ENCODE measurements at regions not wholly inside any gene's neighbourhood (a gene's known extent, or its start where the extent isn't known, plus 50 kb on each side); places are given as distances from the start of the nearest gene placed in this dataset.

GRCh38 chr3:124094496-124094895 is 102.6 kb upstream of the ROPN1 start:
- no peaks in the 10 kb centered on the region for H3K9me3 ChIP-seq
- peaks cover 25 to 65% of the 10 kb centered on the region in 2 donors for H3K4me1 ChIP-seq (ENCODE audit: control insufficient read depth in 1 of 2, low read depth in 2 of 2)
- H3K27me3 ChIP-seq (replicated peaks; ENCODE audit: insufficient read depth) = no peaks in the 10 kb centered on the region
- no peak for DNase-seq (ENCODE audit: low spot score)
- H3K4me3 ChIP-seq = no peak overlapping the region
- no peak for TF ChIP-seq CTCF (IDR thresholded peaks at IDR 0.05)
- peaks cover 18% of the 10 kb centered on the region for H3K36me3 ChIP-seq
- ATAC-seq (ENCODE audit: insufficient number of reproducible peaks, low FRiP score, low read depth) = no peak
- H3K27ac ChIP-seq = no peak overlapping the region

GRCh38 chr3:124097362-124098131 is 105.6 kb upstream of the ROPN1 start:
- no peak overlapping the region for H3K27ac ChIP-seq
- ATAC-seq (ENCODE audit: insufficient number of reproducible peaks, low FRiP score, low read depth) = no peak
- peaks cover 8 to 36% of the 10 kb centered on the region in 2 donors for H3K4me1 ChIP-seq (ENCODE audit: control insufficient read depth in 1 of 2, low read depth in 2 of 2)
- H3K27me3 ChIP-seq (replicated peaks; ENCODE audit: insufficient read depth) = no peaks in the 10 kb centered on the region
- no peak overlapping the region for H3K4me3 ChIP-seq
- no peak for DNase-seq (ENCODE audit: low spot score)
- H3K9me3 ChIP-seq = no peaks in the 10 kb centered on the region
- no peak for TF ChIP-seq CTCF (IDR thresholded peaks at IDR 0.05)
- H3K36me3 ChIP-seq = peaks cover 10% of the 10 kb centered on the region

- TF ChIP-seq CTCF (IDR thresholded peaks at IDR 0.05) = no peak
- Histone ChIP-seq H3K9me3 (no peaks in the 10 kb centered on the region), H3K27me3 (replicated peaks; ENCODE audit: insufficient read depth) (no peaks in the 10 kb centered on the region), H3K27ac (no peak overlapping the region), H3K4me1 (ENCODE audit: control insufficient read depth in 1 of 2, low read depth in 2 of 2) (peaks cover 8 to 40% of the 10 kb centered on the region in 2 donors), H3K36me3 (no peaks in the 10 kb centered on the region), H3K4me3 (no peak overlapping the region)
- no peak for ATAC-seq (ENCODE audit: insufficient number of reproducible peaks, low FRiP score, low read depth)
- no peak for DNase-seq (ENCODE audit: low spot score)
Measured at GRCh38 chr3:124101643-124102042, 109.7 kb upstream of the ROPN1 start.

GRCh38 chr3:124107104-124107890 is 115.4 kb upstream of the ROPN1 start:
- ATAC-seq (ENCODE audit: insufficient number of reproducible peaks, low FRiP score, low read depth) (no peak), DNase-seq (ENCODE audit: low spot score) (no peak)
- no peak overlapping the region for H3K4me3 ChIP-seq
- peaks cover 19 to 42% of the 10 kb centered on the region in 2 donors for H3K4me1 ChIP-seq (ENCODE audit: control insufficient read depth in 1 of 2, low read depth in 2 of 2)
- H3K27me3 ChIP-seq (replicated peaks; ENCODE audit: insufficient read depth) = no peaks in the 10 kb centered on the region
- no peaks in the 10 kb centered on the region for H3K36me3 ChIP-seq
- no peak for TF ChIP-seq CTCF (IDR thresholded peaks at IDR 0.05)
- H3K9me3 ChIP-seq = no peaks in the 10 kb centered on the region
- peak overlapping the region; percentile 42 to 60 for H3K27ac ChIP-seq

- no peaks in the 10 kb centered on the region for H3K27me3 ChIP-seq (replicated peaks; ENCODE audit: insufficient read depth)
- ATAC-seq (ENCODE audit: insufficient number of reproducible peaks, low FRiP score, low read depth) (no peak), DNase-seq (ENCODE audit: low spot score) (no peak)
- peak overlapping the region in 1 of 2 donors; percentile 30 for H3K27ac ChIP-seq
- no peak for TF ChIP-seq CTCF (IDR thresholded peaks at IDR 0.05)
- peaks cover 27 to 54% of the 10 kb centered on the region in 2 donors for H3K4me1 ChIP-seq (ENCODE audit: control insufficient read depth in 1 of 2, low read depth in 2 of 2)
- H3K9me3 ChIP-seq = no peaks in the 10 kb centered on the region
- no peak overlapping the region for H3K4me3 ChIP-seq
- H3K36me3 ChIP-seq = no peaks in the 10 kb centered on the region
Measured at GRCh38 chr3:124108446-124108845, 116.5 kb upstream of the ROPN1 start.
